Naive B cell (primary cell): ENCODE measurements at regions not wholly inside any gene's neighbourhood (a gene's known extent, or its start where the extent isn't known, plus 50 kb on each side); places are given as distances from the start of the nearest gene placed in this dataset.

Experiments
- ATAC-seq, 2 donors: fragments of 150-1000 bp; cut with Tn5 transposase; 2 replicates each; pipeline ENCODE4 v1.10.0; 2021; ENCODE audit warnings: low read depth in 2 of 2, mild to moderate bottlenecking in 2 of 2, moderate library complexity in 2 of 2
- DNase-seq: peaks from one replicate; pipeline ENCODE4 v3.0.0; 2022
- H3K27ac Mint-ChIP-seq, 6 donors: one replicate each; pipeline ENCODE4 v1.8.0; 2020 to 2022; ENCODE audit warnings: mild to moderate bottlenecking in 6 of 6, mixed read lengths in 6 of 6, moderate library complexity in 5 of 6, inconsistent platforms in 2 of 6
- H3K27me3 Mint-ChIP-seq, 3 donors: one replicate each; pipeline ENCODE4 v1.8.0; 2021 to 2022; ENCODE audit warnings: mixed read lengths in 3 of 3, mild to moderate bottlenecking in 1 of 3
- H3K36me3 Mint-ChIP-seq, 2 donors: one replicate each; pipeline ENCODE4 v1.8.0; 2020 to 2022; ENCODE audit warnings: mixed read lengths in 2 of 2, inconsistent platforms in 1 of 2, mild to moderate bottlenecking in 1 of 2
- H3K4me1 Mint-ChIP-seq, 3 donors: one replicate each; pipeline ENCODE4 v1.8.0; 2020 to 2022; ENCODE audit warnings: mixed read lengths in 3 of 3, inconsistent platforms in 1 of 3, mild to moderate bottlenecking in 1 of 3, moderate library complexity in 1 of 3
- H3K4me3 Mint-ChIP-seq, 8 donors: one replicate each; pipeline ENCODE4 v1.8.0; 2020 to 2022; ENCODE audit warnings: mild to moderate bottlenecking in 8 of 8, mixed read lengths in 8 of 8, moderate library complexity in 8 of 8, inconsistent platforms in 2 of 8
- H3K9me3 Mint-ChIP-seq, 7 donors: one replicate each; pipeline ENCODE4 v1.8.0; 2020 to 2022; ENCODE audit warnings: mixed read lengths in 7 of 7, mild to moderate bottlenecking in 5 of 7, inconsistent platforms in 2 of 7, moderate library complexity in 1 of 7

GRCh38 chr6:167453082-167453446 lies 128.2 kb downstream of the TTLL2 start:
- H3K4me3 Mint-ChIP-seq, result no peak overlapping the region
- no peaks in the 10 kb centered on the region for H3K36me3 Mint-ChIP-seq
- H3K27me3 Mint-ChIP-seq, result peaks cover 0 to 6% (median 0%) of the 10 kb centered on the region in 3 donors
- DNase-seq (no peak), ATAC-seq (no peak)
- H3K9me3 Mint-ChIP-seq, result no peaks in the 10 kb centered on the region
- no peaks in the 10 kb centered on the region for H3K4me1 Mint-ChIP-seq
- no peak overlapping the region for H3K27ac Mint-ChIP-seq

- Mint-ChIP-seq H3K36me3 (no peaks in the 10 kb centered on the region), H3K4me1 (no peaks in the 10 kb centered on the region), H3K9me3 (no peaks in the 10 kb centered on the region), H3K27ac (no peak overlapping the region), H3K4me3 (no peak overlapping the region), H3K27me3 (peaks cover 0 to 7% (median 5%) of the 10 kb centered on the region in 3 donors)
- DNase-seq (no peak), ATAC-seq (no peak)
Measured at GRCh38 chr6:167454003-167454402, 129.1 kb downstream of the TTLL2 start.

GRCh38 chr6:167455371-167455770 lies 130.5 kb downstream of the TTLL2 start:
- H3K36me3 Mint-ChIP-seq, result no peaks in the 10 kb centered on the region
- H3K27me3 Mint-ChIP-seq, result peaks cover 4 to 18% (median 14%) of the 10 kb centered on the region in 3 donors
- H3K9me3 Mint-ChIP-seq, result no peaks in the 10 kb centered on the region
- no peak overlapping the region for H3K4me3 Mint-ChIP-seq
- no peak overlapping the region for H3K27ac Mint-ChIP-seq
- ATAC-seq, result no peak
- no peak for DNase-seq
- no peaks in the 10 kb centered on the region for H3K4me1 Mint-ChIP-seq

GRCh38 chr6:167462514-167463312 lies 137.8 kb downstream of the TTLL2 start:
- Mint-ChIP-seq H3K4me1 (no peaks in the 10 kb centered on the region), H3K36me3 (no peaks in the 10 kb centered on the region), H3K4me3 (no peak overlapping the region), H3K27ac (no peak overlapping the region), H3K9me3 (no peaks in the 10 kb centered on the region), H3K27me3 (peaks cover 21 to 35% (median 31%) of the 10 kb centered on the region in 3 donors)
- no peak for DNase-seq
- ATAC-seq, result no peak

- DNase-seq (no peak), ATAC-seq (no peak)
- H3K36me3 Mint-ChIP-seq, result no peaks in the 10 kb centered on the region
- H3K27me3 Mint-ChIP-seq, result peaks cover 21 to 33% (median 26%) of the 10 kb centered on the region in 3 donors
- H3K27ac Mint-ChIP-seq, result no peak overlapping the region
- H3K4me3 Mint-ChIP-seq, result no peak overlapping the region
- no peaks in the 10 kb centered on the region for H3K9me3 Mint-ChIP-seq
- no peaks in the 10 kb centered on the region for H3K4me1 Mint-ChIP-seq
Measured at GRCh38 chr6:167464177-167464576, 139.3 kb downstream of the TTLL2 start.

GRCh38 chr6:167465482-167465881 lies 140.6 kb downstream of the TTLL2 start:
- no peak overlapping the region for H3K27ac Mint-ChIP-seq
- H3K36me3 Mint-ChIP-seq, result no peaks in the 10 kb centered on the region
- ATAC-seq (no peak), DNase-seq (no peak)
- H3K4me3 Mint-ChIP-seq, result no peak overlapping the region
- peaks cover 16 to 22% (median 17%) of the 10 kb centered on the region in 3 donors for H3K27me3 Mint-ChIP-seq
- no peaks in the 10 kb centered on the region for H3K4me1 Mint-ChIP-seq
- H3K9me3 Mint-ChIP-seq, result no peaks in the 10 kb centered on the region

GRCh38 chr6:167467282-167467681 lies 142.4 kb downstream of the TTLL2 start:
- H3K4me1 Mint-ChIP-seq, result no peaks in the 10 kb centered on the region
- H3K27ac Mint-ChIP-seq, result no peak overlapping the region
- H3K27me3 Mint-ChIP-seq, result peaks cover 5 to 11% (median 8%) of the 10 kb centered on the region in 3 donors
- H3K4me3 Mint-ChIP-seq, result no peak overlapping the region
- no peaks in the 10 kb centered on the region for H3K36me3 Mint-ChIP-seq
- DNase-seq (no peak), ATAC-seq (no peak)
- no peaks in the 10 kb centered on the region for H3K9me3 Mint-ChIP-seq

GRCh38 chr6:167467793-167468431 lies 143.0 kb downstream of the TTLL2 start:
- Mint-ChIP-seq H3K4me1 (no peaks in the 10 kb centered on the region), H3K27me3 (peaks cover 5 to 11% (median 5%) of the 10 kb centered on the region in 3 donors), H3K27ac (no peak overlapping the region), H3K36me3 (no peaks in the 10 kb centered on the region), H3K4me3 (no peak overlapping the region), H3K9me3 (no peaks in the 10 kb centered on the region)
- no peak for DNase-seq
- ATAC-seq, result no peak

- ATAC-seq, result no peak
- no peaks in the 10 kb centered on the region for H3K4me1 Mint-ChIP-seq
- no peak overlapping the region for H3K27ac Mint-ChIP-seq
- H3K36me3 Mint-ChIP-seq, result no peaks in the 10 kb centered on the region
- H3K4me3 Mint-ChIP-seq, result no peak overlapping the region
- no peaks in the 10 kb centered on the region for H3K9me3 Mint-ChIP-seq
- no peak for DNase-seq
- H3K27me3 Mint-ChIP-seq, result peaks cover 5 to 11% (median 5%) of the 10 kb centered on the region in 3 donors
Measured at GRCh38 chr6:167469101-167469500, 144.2 kb downstream of the TTLL2 start.

- DNase-seq (no peak), ATAC-seq (no peak)
- Mint-ChIP-seq H3K27me3 (peaks cover under 1 to 6% (median 5%) of the 10 kb centered on the region in 3 donors), H3K4me1 (no peaks in the 10 kb centered on the region), H3K4me3 (no peak overlapping the region), H3K9me3 (no peaks in the 10 kb centered on the region), H3K27ac (no peak overlapping the region), H3K36me3 (no peaks in the 10 kb centered on the region)
Measured at GRCh38 chr6:167469672-167470071, 144.8 kb downstream of the TTLL2 start.

- no peaks in the 10 kb centered on the region for H3K9me3 Mint-ChIP-seq
- H3K4me3 Mint-ChIP-seq, result no peak overlapping the region
- H3K27ac Mint-ChIP-seq, result no peak overlapping the region
- DNase-seq, result no peak
- no peak for ATAC-seq
- H3K27me3 Mint-ChIP-seq, result peaks cover 0 to 5% (median 5%) of the 10 kb centered on the region in 3 donors
- H3K36me3 Mint-ChIP-seq, result no peaks in the 10 kb centered on the region
- H3K4me1 Mint-ChIP-seq, result no peaks in the 10 kb centered on the region
Measured at GRCh38 chr6:167470101-167470835, 145.4 kb downstream of the TTLL2 start.

- Mint-ChIP-seq H3K36me3 (no peaks in the 10 kb centered on the region), H3K4me3 (no peak overlapping the region), H3K4me1 (no peaks in the 10 kb centered on the region), H3K27ac (no peak overlapping the region), H3K27me3 (peaks cover 0 to 7% (median 5%) of the 10 kb centered on the region in 3 donors), H3K9me3 (no peaks in the 10 kb centered on the region)
- no peak for DNase-seq
- no peak for ATAC-seq
Measured at GRCh38 chr6:167470836-167471547, 146.1 kb downstream of the TTLL2 start.

- no peaks in the 10 kb centered on the region for H3K9me3 Mint-ChIP-seq
- no peak overlapping the region for H3K4me3 Mint-ChIP-seq
- DNase-seq (no peak), ATAC-seq (no peak)
- no peaks in the 10 kb centered on the region for H3K4me1 Mint-ChIP-seq
- no peaks in the 10 kb centered on the region for H3K36me3 Mint-ChIP-seq
- H3K27ac Mint-ChIP-seq, result no peak overlapping the region
- H3K27me3 Mint-ChIP-seq, result peaks cover 4 to 13% (median 5%) of the 10 kb centered on the region in 3 donors
Measured at GRCh38 chr6:167471548-167471930, 146.7 kb downstream of the TTLL2 start.
